Stimulated activated naive CD8-positive, alpha-beta T cell treated with anti-CD3 and anti-CD28 coated beads, Interleukin-15, amount 100 ng/mL, for 72 hours (primary cell): ENCODE measurements at regions not wholly inside any gene's neighbourhood (a gene's known extent, or its start where the extent isn't known, plus 50 kb on each side); places are given as distances from the start of the nearest gene placed in this dataset.
"Not testable (repeated sequence)": the region's sequence is repeated elsewhere in the genome, so short reads cannot be mapped to it uniquely, and the experiment has no call there.

ENCODE experiments used
- ATAC-seq: fragments of 150-1000 bp; cut with Tn5 transposase; 2 replicates; pipeline ENCODE4 v1.10.0; 2021; ENCODE audit warnings: mild to moderate bottlenecking, moderate library complexity
- DNase-seq, 2 donors: peaks; one replicate each; pipeline ENCODE4 v3.0.0; 2021 to 2022
- H3K27ac Mint-ChIP-seq, 2 donors: one replicate each; pipeline ENCODE4 v1.8.0; 2022; ENCODE audit warnings: mild to moderate bottlenecking in 2 of 2, mixed read lengths in 2 of 2, moderate library complexity in 2 of 2
- H3K27me3 Mint-ChIP-seq: one replicate; pipeline ENCODE4 v1.8.0; 2022; ENCODE audit warnings: mixed read lengths
- H3K4me1 Mint-ChIP-seq: one replicate; pipeline ENCODE4 v1.8.0; 2022; ENCODE audit warnings: mild to moderate bottlenecking, mixed read lengths
- H3K4me3 Mint-ChIP-seq, 2 donors: one replicate each; pipeline ENCODE4 v1.8.0; 2022; ENCODE audit warnings: mild to moderate bottlenecking in 2 of 2, mixed read lengths in 2 of 2, moderate library complexity in 1 of 2
- H3K9me3 Mint-ChIP-seq, 2 donors: one replicate each; pipeline ENCODE4 v1.8.0; 2022; ENCODE audit warnings: mixed read lengths in 2 of 2

- Mint-ChIP-seq H3K4me1 (no peaks in the 10 kb centered on the region), H3K27me3 (peaks cover 18% of the 10 kb centered on the region), H3K9me3 (no peaks in the 10 kb centered on the region), H3K4me3 (no peak overlapping the region), H3K27ac (no peak overlapping the region)
- ATAC-seq, result no peak
- no peak for DNase-seq
Observed at GRCh38 chr5:108696951-108697715, 50.6 kb upstream of the FER start.

GRCh38 chr5:108696407-108696806 is 51.3 kb upstream of the FER start:
- peaks cover 18% of the 10 kb centered on the region for H3K27me3 Mint-ChIP-seq
- H3K4me1 Mint-ChIP-seq, result no peaks in the 10 kb centered on the region
- no peaks in the 10 kb centered on the region for H3K9me3 Mint-ChIP-seq
- H3K4me3 Mint-ChIP-seq, result no peak overlapping the region
- ATAC-seq, result no peak
- no peak for DNase-seq
- peak overlapping the region in 1 of 2 donors; percentile 30 for H3K27ac Mint-ChIP-seq

GRCh38 chr5:108688485-108688884 is 59.2 kb upstream of the FER start:
- DNase-seq, result no peak
- H3K4me3 Mint-ChIP-seq, result no peak overlapping the region
- H3K4me1 Mint-ChIP-seq, result no peaks in the 10 kb centered on the region

GRCh38 chr5:108687595-108688200 is 60.0 kb upstream of the FER start:
- no peak overlapping the region for H3K4me3 Mint-ChIP-seq
- H3K4me1 Mint-ChIP-seq, result no peaks in the 10 kb centered on the region
- peaks cover under 1% of the 10 kb centered on the region for H3K27me3 Mint-ChIP-seq
- DNase-seq, result no peak
- H3K27ac Mint-ChIP-seq, result no peak overlapping the region
- no peaks in the 10 kb centered on the region for H3K9me3 Mint-ChIP-seq
- no peak for ATAC-seq

More at GRCh38 chr5:108688485-108688884, 59.2 kb upstream of the FER start:
- ATAC-seq, result no peak
- Mint-ChIP-seq H3K27ac (no peak overlapping the region), H3K9me3 (no peaks in the 10 kb centered on the region), H3K27me3 (no peaks in the 10 kb centered on the region)

GRCh38 chr5:108686676-108687075 is 61.0 kb upstream of the FER start:
- peaks cover 8% of the 10 kb centered on the region for H3K27me3 Mint-ChIP-seq
- H3K27ac Mint-ChIP-seq, result no peak overlapping the region
- no peak overlapping the region for H3K4me3 Mint-ChIP-seq
- no peaks in the 10 kb centered on the region for H3K9me3 Mint-ChIP-seq
- no peak for ATAC-seq
- no peaks in the 10 kb centered on the region for H3K4me1 Mint-ChIP-seq
- DNase-seq, result no peak

- H3K27ac Mint-ChIP-seq, DNase-seq, H3K4me3 Mint-ChIP-seq, H3K9me3 Mint-ChIP-seq, H3K27me3 Mint-ChIP-seq, H3K4me1 Mint-ChIP-seq, ATAC-seq: not testable (repeated sequence)
Observed at GRCh38 chr5:108685448-108686216, 62.1 kb upstream of the FER start.

GRCh38 chr5:108681079-108681921 is 66.4 kb upstream of the FER start:
- H3K4me1 Mint-ChIP-seq, result no peaks in the 10 kb centered on the region
- DNase-seq (peak; percentile 19 to 23), ATAC-seq (peak; percentile 80)
- no peaks in the 10 kb centered on the region for H3K9me3 Mint-ChIP-seq
- H3K4me3 Mint-ChIP-seq, result no peak overlapping the region
- peaks cover 15% of the 10 kb centered on the region for H3K27me3 Mint-ChIP-seq
- no peak overlapping the region for H3K27ac Mint-ChIP-seq

GRCh38 chr5:108678091-108678490 is 69.6 kb upstream of the FER start:
- no peak for ATAC-seq
- Mint-ChIP-seq H3K4me3 (no peak overlapping the region), H3K27me3 (peaks cover 23% of the 10 kb centered on the region)

GRCh38 chr5:108675736-108676135 is 72.0 kb upstream of the FER start:
- no peaks in the 10 kb centered on the region for H3K4me1 Mint-ChIP-seq
- ATAC-seq (no peak), DNase-seq (no peak)
- H3K27ac Mint-ChIP-seq, result no peak overlapping the region
- no peak overlapping the region for H3K4me3 Mint-ChIP-seq
- H3K9me3 Mint-ChIP-seq, result no peaks in the 10 kb centered on the region
- H3K27me3 Mint-ChIP-seq, result peaks cover 21% of the 10 kb centered on the region

More at GRCh38 chr5:108678091-108678490, 69.6 kb upstream of the FER start:
- H3K9me3 Mint-ChIP-seq, result no peaks in the 10 kb centered on the region
- no peak overlapping the region for H3K27ac Mint-ChIP-seq
- no peak for DNase-seq
- no peaks in the 10 kb centered on the region for H3K4me1 Mint-ChIP-seq

- H3K9me3 Mint-ChIP-seq, result no peaks in the 10 kb centered on the region
- H3K4me1 Mint-ChIP-seq, result no peaks in the 10 kb centered on the region
Observed at GRCh38 chr5:108672639-108673038, 75.1 kb upstream of the FER start.

GRCh38 chr5:108670591-108671289 is 77.0 kb upstream of the FER start:
- peaks cover 18% of the 10 kb centered on the region for H3K27me3 Mint-ChIP-seq
- no peaks in the 10 kb centered on the region for H3K9me3 Mint-ChIP-seq
- H3K4me1 Mint-ChIP-seq, result no peaks in the 10 kb centered on the region
- ATAC-seq (no peak), DNase-seq (no peak)
- H3K27ac Mint-ChIP-seq, result no peak overlapping the region
- H3K4me3 Mint-ChIP-seq, result no peak overlapping the region

More at GRCh38 chr5:108672639-108673038, 75.1 kb upstream of the FER start:
- ATAC-seq, result no peak
- no peak overlapping the region for H3K27ac Mint-ChIP-seq
- no peak for DNase-seq
- H3K27me3 Mint-ChIP-seq, result peaks cover 21% of the 10 kb centered on the region
- H3K4me3 Mint-ChIP-seq, result no peak overlapping the region

GRCh38 chr5:108669462-108669861 is 78.2 kb upstream of the FER start:
- Mint-ChIP-seq H3K9me3 (no peaks in the 10 kb centered on the region), H3K27ac (no peak overlapping the region), H3K4me3 (no peak overlapping the region), H3K4me1 (no peaks in the 10 kb centered on the region), H3K27me3 (peaks cover 13% of the 10 kb centered on the region)
- ATAC-seq, result no peak
- DNase-seq, result no peak

- H3K9me3 Mint-ChIP-seq, result no peaks in the 10 kb centered on the region
- H3K4me3 Mint-ChIP-seq, result no peak overlapping the region
- H3K4me1 Mint-ChIP-seq, result no peaks in the 10 kb centered on the region
- H3K27ac Mint-ChIP-seq, result no peak overlapping the region
- no peak for DNase-seq
- ATAC-seq, result no peak
- no peaks in the 10 kb centered on the region for H3K27me3 Mint-ChIP-seq
Observed at GRCh38 chr5:108661590-108662219, 86.0 kb upstream of the FER start.

GRCh38 chr5:108661024-108661423 is 86.7 kb upstream of the FER start:
- ATAC-seq (no peak), DNase-seq (no peak)
- H3K4me1 Mint-ChIP-seq, result no peaks in the 10 kb centered on the region
- H3K4me3 Mint-ChIP-seq, result no peak overlapping the region
- H3K27ac Mint-ChIP-seq, result no peak overlapping the region
- no peaks in the 10 kb centered on the region for H3K9me3 Mint-ChIP-seq
- H3K27me3 Mint-ChIP-seq, result no peaks in the 10 kb centered on the region
